Left ventricle myocardium inferior (tissue), 1 donor: ENCODE measurements at regions not wholly inside any gene's neighbourhood (a gene's known extent, or its start where the extent isn't known, plus 50 kb on each side); places are given as distances from the start of the nearest gene placed in this dataset.

Experiments
- DNase-seq: peaks from one replicate; pipeline ENCODE4 v3.0.0-alpha.2; 2020
- H3K27ac ChIP-seq: fragments of 200-600 bp; replicated peaks from 2 replicates; pipeline ENCODE4 v1.8.0; 2021
- H3K27me3 ChIP-seq: fragments of 200-600 bp; 2 replicates; pipeline ENCODE4 v1.8.0; 2021; ENCODE audit warnings: low read depth
- H3K36me3 ChIP-seq: fragments of 200-600 bp; 2 replicates; pipeline ENCODE4 v1.8.0; 2021
- H3K4me1 ChIP-seq: fragments of 200-600 bp; 2 replicates; pipeline ENCODE4 v1.8.0; 2021
- H3K4me3 ChIP-seq: fragments of 200-600 bp; 2 replicates; pipeline ENCODE4 v1.8.0; 2021; ENCODE audit warnings: mild to moderate bottlenecking, moderate library complexity
- H3K9me3 ChIP-seq: fragments of 200-600 bp; replicated peaks from 2 replicates; pipeline ENCODE4 v1.8.0; 2021
- CTCF ChIP-seq: fragments of 200-600 bp; IDR thresholded peaks from 2 replicates; pipeline ENCODE4 v1.8.0; 2021; ENCODE audit warnings: antibody characterized with exemption, mild to moderate bottlenecking, borderline replicate concordance
- intact Hi-C: fragments of 100-400 bp; cut with micrococcal nuclease; formaldehyde crosslinking; loops from one replicate; pipeline ENCODE4 v1.11.0; 2022
- donor health status: DM: no; HTN: yes; CAD: no; lungs with severe emphysema.

DNA sequence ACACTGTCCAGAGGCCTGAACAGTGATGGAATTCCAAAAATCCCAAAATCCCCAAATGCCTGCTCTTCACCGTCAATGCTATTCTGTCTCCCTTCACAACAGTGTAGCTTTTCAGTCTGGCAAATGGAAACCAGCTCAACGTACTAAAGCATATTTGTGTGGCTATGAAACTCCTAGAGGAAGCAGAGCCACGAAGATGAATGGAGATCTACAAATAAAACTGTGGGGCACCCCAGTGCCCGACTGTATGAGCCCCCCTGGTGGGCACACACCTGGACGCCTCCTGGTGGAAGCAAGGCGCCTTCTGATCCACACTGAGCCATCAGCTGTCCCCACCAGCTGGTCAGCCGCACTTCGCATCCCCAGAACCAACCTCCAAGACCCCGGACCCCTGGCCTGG lies 129.1 kb upstream of the SOD1 start:
- Histone ChIP-seq H3K4me3 (no peak overlapping the region), H3K36me3 (no peaks in the 10 kb centered on the region), H3K4me1 (no peaks in the 10 kb centered on the region), H3K27ac (no peak overlapping the region), H3K27me3 (peaks cover 3% of the 10 kb centered on the region), H3K9me3 (no peaks in the 10 kb centered on the region)
- no peak for TF ChIP-seq CTCF
- intact Hi-C loops, result no loop called here
- DNase-seq, result no peak

GRCh38 chr21:31529406-31529805 lies 130.1 kb upstream of the SOD1 start:
- DNase-seq, result no peak
- intact Hi-C loops, result no loop called here
- no peak for TF ChIP-seq CTCF
- Histone ChIP-seq H3K4me3 (no peak overlapping the region), H3K27ac (no peak overlapping the region), H3K36me3 (no peaks in the 10 kb centered on the region), H3K27me3 (peaks cover 3% of the 10 kb centered on the region), H3K9me3 (no peaks in the 10 kb centered on the region), H3K4me1 (no peaks in the 10 kb centered on the region)

- H3K4me3 ChIP-seq, result no peak overlapping the region
- H3K9me3 ChIP-seq, result no peaks in the 10 kb centered on the region
- no peak for TF ChIP-seq CTCF
- H3K36me3 ChIP-seq, result no peaks in the 10 kb centered on the region
- intact Hi-C loops, result no loop called here
- no peak overlapping the region for H3K27ac ChIP-seq
- no peak for DNase-seq
- H3K27me3 ChIP-seq, result peaks cover 9% of the 10 kb centered on the region
- H3K4me1 ChIP-seq, result no peaks in the 10 kb centered on the region
Observed at GRCh38 chr21:31526040-31526439, 133.5 kb upstream of the SOD1 start.

- intact Hi-C loops, result no loop called here
- H3K4me3 ChIP-seq, result no peak overlapping the region
- DNase-seq, result no peak
Observed at GRCh38 chr21:31524140-31524539, 135.4 kb upstream of the SOD1 start.

GRCh38 chr21:31521515-31521914 lies 138.0 kb upstream of the SOD1 start:
- Histone ChIP-seq H3K4me3 (no peak overlapping the region), H3K4me1 (no peaks in the 10 kb centered on the region), H3K36me3 (no peaks in the 10 kb centered on the region), H3K27me3 (peaks cover 17% of the 10 kb centered on the region), H3K27ac (no peak overlapping the region), H3K9me3 (no peaks in the 10 kb centered on the region)
- TF ChIP-seq CTCF, result no peak
- DNase-seq, result no peak
- intact Hi-C loops, result no loop called here

More at GRCh38 chr21:31524140-31524539, 135.4 kb upstream of the SOD1 start:
- no peaks in the 10 kb centered on the region for H3K9me3 ChIP-seq
- H3K36me3 ChIP-seq, result no peaks in the 10 kb centered on the region
- H3K27ac ChIP-seq, result no peak overlapping the region
- no peaks in the 10 kb centered on the region for H3K4me1 ChIP-seq
- no peak for TF ChIP-seq CTCF
- H3K27me3 ChIP-seq, result peaks cover 9% of the 10 kb centered on the region
